SU-DHL-6 (cell line): ENCODE measurements at regions not wholly inside any gene's neighbourhood (a gene's known extent, or its start where the extent isn't known, plus 50 kb on each side); places are given as distances from the start of the nearest gene placed in this dataset.

Source experiments
- H2AFZ ChIP-seq: fragments of 200-600 bp; sonication (generic); 2 replicates; pipeline ENCODE4 v1.6.1; 2014; ENCODE audit warnings: low read depth, mild to moderate bottlenecking, moderate library complexity, mixed read lengths, antibody characterized with exemption, low read length; ENCODE audit not compliant: severe bottlenecking
- H3F3A ChIP-seq: fragments of 200-600 bp; shearing (Covaris generic); 2 replicates; pipeline ENCODE4 v1.6.0; 2016; ENCODE audit warnings: antibody characterized with exemption, mild to moderate bottlenecking; ENCODE audit not compliant: insufficient read depth
- H3K27ac ChIP-seq: fragments of 200-600 bp; sonication (generic); 2 replicates; pipeline ENCODE4 v1.5.1; 2016; ENCODE audit warnings: low read depth, mild to moderate bottlenecking, low read length, moderate library complexity, mixed read lengths
- H3K27me3 ChIP-seq: fragments of 200-600 bp; sonication (generic), shearing (Covaris generic); 2 replicates; pipeline ENCODE4 v1.6.0; 2014; ENCODE audit warnings: mild to moderate bottlenecking, low read length
- H3K36me3 ChIP-seq: fragments of 200-600 bp; sonication (generic); 2 replicates; pipeline ENCODE4 v1.6.1; 2014; ENCODE audit warnings: mild to moderate bottlenecking, low read length, mixed read lengths
- H3K4me2 ChIP-seq: fragments of 300-600, 200-600 bp; shearing (Covaris generic), sonication (generic); 2 replicates; pipeline ENCODE4 v1.6.0; 2014; ENCODE audit warnings: low read length, low read depth, mild to moderate bottlenecking; ENCODE audit not compliant: poor library complexity, severe bottlenecking
- H3K4me3 ChIP-seq: fragments of 200-600 bp; sonication (generic); 2 replicates; pipeline ENCODE4 v1.5.1; 2014; ENCODE audit warnings: antibody characterized with exemption, low read length, mild to moderate bottlenecking, mixed read lengths; ENCODE audit not compliant: insufficient read depth, poor library complexity, severe bottlenecking
- H3K79me2 ChIP-seq: fragments of 200-600 bp; sonication (generic); 2 replicates; pipeline ENCODE4 v1.6.1; 2014; ENCODE audit warnings: mild to moderate bottlenecking, low read length, moderate library complexity; ENCODE audit not compliant: insufficient read depth
- H3K9ac ChIP-seq: fragments of 200-600 bp; sonication (generic); 2 replicates; pipeline ENCODE4 v1.7.0; 2014; ENCODE audit warnings: mild to moderate bottlenecking, low read length
- H3K9me2 ChIP-seq: fragments of 200-600 bp; sonication (generic); replicated peaks from 2 replicates; pipeline ENCODE4 v1.6.1; 2014; ENCODE audit warnings: low read length; ENCODE audit not compliant: insufficient read depth
- H3K9me3 ChIP-seq: fragments of 200-600 bp; sonication (generic); 2 replicates; pipeline ENCODE4 v1.6.1; 2014; ENCODE audit warnings: low read length, mixed read lengths; ENCODE audit not compliant: insufficient read depth
- H4K20me1 ChIP-seq: fragments of 200-600 bp; sonication (generic); 2 replicates; pipeline ENCODE4 v1.6.1; 2014; ENCODE audit warnings: low read depth, mild to moderate bottlenecking, antibody characterized with exemption, low read length, moderate library complexity, mixed read lengths
- CTCF ChIP-seq: fragments of 200-600 bp; sonication (generic); IDR thresholded peaks from one replicate; pipeline ENCODE4 v1.5.1; 2017; ENCODE audit warnings: antibody characterized with exemption, mild to moderate bottlenecking, low read length, moderate library complexity; ENCODE audit not compliant: insufficient read depth, poor library complexity, severe bottlenecking
- EZH2phosphoT487 ChIP-seq: fragments of 200-600 bp; sonication (generic), shearing (Covaris generic); conservative IDR thresholded peaks from 2 replicates; pipeline ENCODE4 v1.6.1; 2018; ENCODE audit warnings: mild to moderate bottlenecking, antibody characterized with exemption, low read length, moderate library complexity, mixed read lengths

- H3K27ac ChIP-seq: no peak overlapping the region
- no peak overlapping the region for H3K4me2 ChIP-seq
- H2AFZ ChIP-seq: no peak overlapping the region
- TF ChIP-seq CTCF (no peak), EZH2phosphoT487 (no peak)
- H3K27me3 ChIP-seq: no peaks in the 10 kb centered on the region
- no peaks in the 10 kb centered on the region for H4K20me1 ChIP-seq
- H3K36me3 ChIP-seq: no peaks in the 10 kb centered on the region
- no peak overlapping the region for H3K4me3 ChIP-seq
- no peaks in the 10 kb centered on the region for H3F3A ChIP-seq
- no peaks in the 10 kb centered on the region for H3K9me3 ChIP-seq
- no peaks in the 10 kb centered on the region for H3K9me2 ChIP-seq
- no peak overlapping the region for H3K9ac ChIP-seq
- no peaks in the 10 kb centered on the region for H3K79me2 ChIP-seq
These were observed 327.9 kb upstream of the EPHA3 start for GRCh38 chr3:88779482-88779881.

GRCh38 chr3:88784925-88785324 is 322.5 kb upstream of the EPHA3 start:
- no peaks in the 10 kb centered on the region for H3K9me3 ChIP-seq
- no peak overlapping the region for H2AFZ ChIP-seq
- no peaks in the 10 kb centered on the region for H3K79me2 ChIP-seq
- H3K9ac ChIP-seq: no peak overlapping the region
- H3F3A ChIP-seq: no peaks in the 10 kb centered on the region
- H3K27me3 ChIP-seq: no peaks in the 10 kb centered on the region
- H3K4me2 ChIP-seq: no peak overlapping the region
- no peak overlapping the region for H3K4me3 ChIP-seq
- no peak overlapping the region for H3K27ac ChIP-seq
- no peaks in the 10 kb centered on the region for H4K20me1 ChIP-seq
- H3K36me3 ChIP-seq: no peaks in the 10 kb centered on the region
- H3K9me2 ChIP-seq: no peaks in the 10 kb centered on the region
- TF ChIP-seq CTCF: no peak
- TF ChIP-seq EZH2phosphoT487: no peak

GRCh38 chr3:88785841-88786240 is 321.6 kb upstream of the EPHA3 start:
- Histone ChIP-seq H3K36me3 (no peaks in the 10 kb centered on the region), H3K9me3 (no peaks in the 10 kb centered on the region), H3K9me2 (no peaks in the 10 kb centered on the region), H3F3A (no peaks in the 10 kb centered on the region), H3K27me3 (no peaks in the 10 kb centered on the region), H3K9ac (no peak overlapping the region), H2AFZ (no peak overlapping the region), H3K4me3 (no peak overlapping the region), H3K27ac (no peak overlapping the region), H4K20me1 (no peaks in the 10 kb centered on the region), H3K4me2 (no peak overlapping the region), H3K79me2 (no peaks in the 10 kb centered on the region)
- no peak for TF ChIP-seq CTCF
- TF ChIP-seq EZH2phosphoT487: no peak

GRCh38 chr3:88795503-88795902 is 311.9 kb upstream of the EPHA3 start:
- H3K4me2 ChIP-seq: no peak overlapping the region
- H4K20me1 ChIP-seq: no peaks in the 10 kb centered on the region
- H3K4me3 ChIP-seq: no peak overlapping the region
- H3K36me3 ChIP-seq: no peaks in the 10 kb centered on the region
- H3K27ac ChIP-seq: no peak overlapping the region
- H3F3A ChIP-seq: no peaks in the 10 kb centered on the region
- H3K27me3 ChIP-seq: no peaks in the 10 kb centered on the region
- peaks cover 15% of the 10 kb centered on the region; the same call in 1 of the 2 replicates for H3K9me3 ChIP-seq
- TF ChIP-seq EZH2phosphoT487: no peak
- no peak for TF ChIP-seq CTCF
- H3K9ac ChIP-seq: no peak overlapping the region
- H2AFZ ChIP-seq: no peak overlapping the region
- no peaks in the 10 kb centered on the region for H3K9me2 ChIP-seq
- no peaks in the 10 kb centered on the region for H3K79me2 ChIP-seq
